MM.1S (cell line): ENCODE measurements at regions not wholly inside any gene's neighbourhood (a gene's known extent, or its start where the extent isn't known, plus 50 kb on each side); places are given as distances from the start of the nearest gene placed in this dataset.
"Not testable (repeated sequence)": the region's sequence is repeated elsewhere in the genome, so short reads cannot be mapped to it uniquely, and the experiment has no call there.

Source experiments
- EZH2phosphoT487 ChIP-seq: fragments of 300-600 bp; sonication (generic); IDR thresholded peaks from 2 replicates; pipeline ENCODE4 v1.6.1; 2018; ENCODE audit warnings: antibody characterized with exemption, low read length
- TF ChIP-seq, protein P1 (sequence below): fragments of 300-600 bp; sonication (generic); IDR thresholded peaks from 2 replicates; pipeline ENCODE4 v1.5.1; 2016; ENCODE audit warnings: antibody characterized with exemption, low read length, mixed read lengths

- TF ChIP-seq, protein P1, sequence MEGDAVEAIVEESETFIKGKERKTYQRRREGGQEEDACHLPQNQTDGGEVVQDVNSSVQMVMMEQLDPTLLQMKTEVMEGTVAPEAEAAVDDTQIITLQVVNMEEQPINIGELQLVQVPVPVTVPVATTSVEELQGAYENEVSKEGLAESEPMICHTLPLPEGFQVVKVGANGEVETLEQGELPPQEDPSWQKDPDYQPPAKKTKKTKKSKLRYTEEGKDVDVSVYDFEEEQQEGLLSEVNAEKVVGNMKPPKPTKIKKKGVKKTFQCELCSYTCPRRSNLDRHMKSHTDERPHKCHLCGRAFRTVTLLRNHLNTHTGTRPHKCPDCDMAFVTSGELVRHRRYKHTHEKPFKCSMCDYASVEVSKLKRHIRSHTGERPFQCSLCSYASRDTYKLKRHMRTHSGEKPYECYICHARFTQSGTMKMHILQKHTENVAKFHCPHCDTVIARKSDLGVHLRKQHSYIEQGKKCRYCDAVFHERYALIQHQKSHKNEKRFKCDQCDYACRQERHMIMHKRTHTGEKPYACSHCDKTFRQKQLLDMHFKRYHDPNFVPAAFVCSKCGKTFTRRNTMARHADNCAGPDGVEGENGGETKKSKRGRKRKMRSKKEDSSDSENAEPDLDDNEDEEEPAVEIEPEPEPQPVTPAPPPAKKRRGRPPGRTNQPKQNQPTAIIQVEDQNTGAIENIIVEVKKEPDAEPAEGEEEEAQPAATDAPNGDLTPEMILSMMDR = not testable (repeated sequence)
- not testable (repeated sequence) for TF ChIP-seq EZH2phosphoT487
Measured at GRCh38 chr5:98546924-98547323, 226.5 kb upstream of the RGMB start.
